Activated B cell treated with CpG ODN at 0.5 μM for 24 hours (primary cell): ENCODE measurements at regions not wholly inside any gene's neighbourhood (a gene's known extent, or its start where the extent isn't known, plus 50 kb on each side); places are given as distances from the start of the nearest gene placed in this dataset.

Source experiments
- ATAC-seq: fragments of 200-7000 bp; cut with Tn5 transposase; one replicate; pipeline ENCODE4 v1.10.0; 2021; ENCODE audit warnings: low read depth, mild to moderate bottlenecking, moderate library complexity
- CTCF ChIA-PET: fragments of 350-600 bp; sonication (Branson Sonifier 250); formaldehyde crosslinking; loops from one replicate; lab custom pipeline; 2021; ENCODE audit warnings: antibody characterized with exemption; lab: Charles Lee
- POLR2A ChIA-PET: fragments of 350-600 bp; sonication (Branson Sonifier 250); formaldehyde crosslinking; loops from one replicate; lab custom pipeline; 2021; ENCODE audit warnings: antibody characterized with exemption; lab: Charles Lee
- DNase-seq: peaks from one replicate; pipeline ENCODE4 v3.0.0; 2022
- H3K27ac Mint-ChIP-seq: one replicate; pipeline ENCODE4 v1.8.0; 2020; ENCODE audit warnings: mixed read lengths
- H3K27me3 Mint-ChIP-seq: one replicate; pipeline ENCODE4 v1.8.0; 2021; ENCODE audit warnings: mixed read lengths
- H3K36me3 Mint-ChIP-seq: one replicate; pipeline ENCODE4 v1.8.0; 2021; ENCODE audit warnings: low read depth, mixed read lengths
- H3K4me1 Mint-ChIP-seq: one replicate; pipeline ENCODE4 v1.8.0; 2021; ENCODE audit warnings: mixed read lengths
- H3K4me3 Mint-ChIP-seq: one replicate; pipeline ENCODE4 v1.8.0; 2020; ENCODE audit warnings: mild to moderate bottlenecking, mixed read lengths
- H3K9me3 Mint-ChIP-seq: one replicate; pipeline ENCODE4 v1.8.0; 2020; ENCODE audit warnings: mixed read lengths
- CTCF ChIP-seq: fragments of 200-600 bp; IDR thresholded peaks from one replicate; pipeline ENCODE4 v1.8.0; 2022; ENCODE audit warnings: antibody characterized with exemption, mild to moderate bottlenecking
- intact Hi-C: fragments of 100-400 bp; cut with micrococcal nuclease; formaldehyde crosslinking; loops from one replicate; pipeline ENCODE4 v1.15.1; 2024

DNA sequence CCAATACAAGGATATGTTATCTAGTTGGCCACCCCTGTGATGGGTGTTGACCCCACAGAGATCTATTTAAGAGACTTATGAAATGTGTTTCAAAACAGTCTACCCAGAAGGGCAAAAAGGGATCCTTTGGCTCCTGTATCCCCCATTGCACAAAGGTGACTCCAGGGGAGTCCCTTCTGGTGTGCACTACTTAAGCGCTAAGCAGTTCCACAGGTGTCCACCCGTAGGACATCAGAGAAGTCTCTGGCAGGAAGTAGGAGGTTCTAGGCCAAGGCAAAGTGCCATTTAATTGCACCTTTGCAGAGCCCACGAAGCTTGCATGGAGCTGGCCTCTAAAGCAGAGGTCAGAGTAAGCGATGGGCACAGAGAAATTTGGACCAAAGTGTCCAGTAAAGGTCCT, 147.7 kb downstream of the MRPL14 start:
- ChIA-PET CTCF (no interaction called here), POLR2A (no interaction called here)
- H3K36me3 Mint-ChIP-seq, result no peaks in the 10 kb centered on the region
- H3K27ac Mint-ChIP-seq, result no peak overlapping the region
- no peak for ATAC-seq
- H3K9me3 Mint-ChIP-seq, result peaks cover 8% of the 10 kb centered on the region
- no peak overlapping the region for H3K4me3 Mint-ChIP-seq
- H3K4me1 Mint-ChIP-seq, result no peaks in the 10 kb centered on the region
- intact Hi-C loops, result no loop called here
- TF ChIP-seq CTCF, result no peak
- DNase-seq, result no peak
- H3K27me3 Mint-ChIP-seq, result peaks cover 10% of the 10 kb centered on the region

GRCh38 chr6:43978473-43979346, 148.5 kb downstream of the MRPL14 start:
- DNase-seq, result no peak
- no peak for TF ChIP-seq CTCF
- Mint-ChIP-seq H3K9me3 (peaks cover 8% of the 10 kb centered on the region), H3K4me1 (no peaks in the 10 kb centered on the region), H3K27me3 (peaks cover 10% of the 10 kb centered on the region), H3K4me3 (no peak overlapping the region), H3K36me3 (no peaks in the 10 kb centered on the region), H3K27ac (no peak overlapping the region)
- POLR2A ChIA-PET, result no interaction called here
- no peak for ATAC-seq
- intact Hi-C loops, result no loop called here
- CTCF ChIA-PET, result no interaction called here

- intact Hi-C loops, result no loop called here
- peaks cover 8% of the 10 kb centered on the region for H3K9me3 Mint-ChIP-seq
- H3K27ac Mint-ChIP-seq, result no peak overlapping the region
- no peak for TF ChIP-seq CTCF
- no peak for DNase-seq
- no peak overlapping the region for H3K4me3 Mint-ChIP-seq
- ChIA-PET POLR2A (no interaction called here), CTCF (no interaction called here)
- no peaks in the 10 kb centered on the region for H3K4me1 Mint-ChIP-seq
- H3K36me3 Mint-ChIP-seq, result no peaks in the 10 kb centered on the region
- ATAC-seq, result peak; percentile 50
- peaks cover 10% of the 10 kb centered on the region for H3K27me3 Mint-ChIP-seq
Observed at GRCh38 chr6:43977404-43978111, 149.7 kb downstream of the MRPL14 start.

DNA sequence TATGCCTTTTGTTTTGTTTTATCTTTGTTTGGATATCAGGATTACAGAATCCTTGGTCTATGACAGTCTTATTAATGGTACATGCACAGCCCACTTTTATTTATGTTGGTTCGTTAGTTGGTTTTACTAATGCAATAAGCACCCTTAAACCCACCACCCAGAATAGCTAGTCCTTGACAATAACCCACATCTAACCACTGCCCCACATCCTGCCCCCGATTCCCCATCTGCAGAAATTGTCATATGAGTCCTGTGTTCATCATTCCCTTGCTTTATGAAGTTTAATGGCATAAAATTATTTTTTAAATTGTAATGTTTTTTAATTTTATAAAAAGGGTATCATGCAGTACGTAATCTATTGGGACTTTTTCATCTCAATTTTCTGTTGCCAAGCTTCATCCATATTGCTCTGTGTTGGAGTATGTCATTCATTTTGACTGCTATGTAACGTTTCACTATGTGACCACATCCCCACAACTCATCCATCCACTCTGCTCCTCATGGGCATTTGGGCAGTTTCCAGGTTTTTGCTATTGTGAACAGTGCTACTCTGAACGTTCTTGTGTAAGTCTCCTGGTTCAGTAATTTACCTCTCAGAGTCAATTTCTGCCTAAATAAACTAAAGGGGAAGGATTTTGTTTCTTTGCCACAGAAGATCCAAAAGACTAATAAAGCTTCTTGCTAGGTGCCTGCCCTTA, 150.4 kb downstream of the MRPL14 start:
- no peak for ATAC-seq
- H3K27me3 Mint-ChIP-seq, result peaks cover 8% of the 10 kb centered on the region
- CTCF ChIA-PET, result no interaction called here

More for the DNA sequence above, 150.4 kb downstream of the MRPL14 start:
- DNase-seq, result no peak
- Mint-ChIP-seq H3K36me3 (no peaks in the 10 kb centered on the region), H3K4me1 (no peaks in the 10 kb centered on the region), H3K4me3 (no peak overlapping the region), H3K27ac (no peak overlapping the region), H3K9me3 (peaks cover 8% of the 10 kb centered on the region)
- POLR2A ChIA-PET, result no interaction called here
- intact Hi-C loops, result no loop called here
- TF ChIP-seq CTCF, result no peak
